ENCODE measurements at regions not wholly inside any gene's neighbourhood (a gene's known extent, or its start where the extent isn't known, plus 50 kb on each side); places are given as distances from the start of the nearest gene placed in this dataset.
A peak's percentile ranks its signal among the peaks of the same experiment; 100 is the strongest.

GRCh38 chr6:43990627-43991619 is 136.3 kb downstream of the MRPL14 start:
- no peak for DNase-seq (ENCODE audit: low read depth, low spot score)
- no peak for ATAC-seq
- intact Hi-C loops (cut with micrococcal nuclease; ENCODE audit: unreplicated experiment) (no loop called here), in situ Hi-C loops (cut with HindIII; ENCODE audit: low pct_unique_long_range_greater_than_20kb, low sequenced_read_pairs) (no loop called here)
- BruUV-seq (replicated peaks) = no TSS peak
- Histone ChIP-seq H3K27me3 (ENCODE audit: control insufficient read depth, insufficient read depth, low read length) (no peaks in the 10 kb centered on the region), H3K4me1 (ENCODE audit: control insufficient read depth, insufficient read depth, low read length) (no peaks in the 10 kb centered on the region; the same call in 1 of the 2 replicates), H3K4me3 (ENCODE audit: low read depth in 2 of 2, low read length in 2 of 2) (no peak overlapping the region), H3K9me3 (ENCODE audit: control insufficient read depth, insufficient read depth, low read depth, low read length) (no peaks in the 10 kb centered on the region), H3K27ac (ENCODE audit: low read length) (no peak overlapping the region), H3K36me3 (ENCODE audit: control insufficient read depth, insufficient read depth, low read length) (no peaks in the 10 kb centered on the region)
- CTCF ChIA-PET = no interaction called here
- POLR2A ChIA-PET = no interaction called here
- TF ChIP-seq CTCF (IDR thresholded peaks at IDR 0.05) (no peak), TCF7L2 (IDR thresholded peaks at IDR 0.05; ENCODE audit: low read depth, low read length) (no peak), POLR2AphosphoS5 (IDR thresholded peaks at IDR 0.05; ENCODE audit: low read depth, low read length) (no peak), SIN3A (IDR thresholded peaks at IDR 0.05; ENCODE audit: borderline replicate concordance, insufficient read depth, low read depth, low read length) (no peak), REST (IDR thresholded peaks at IDR 0.05; ENCODE audit: insufficient read depth in 1 of 2, low read depth in 2 of 2, low read length in 1 of 2) (no peak)

GRCh38 chr6:43990275-43990626 is 137.0 kb downstream of the MRPL14 start:
- CTCF ChIA-PET = no interaction called here
- no peaks in the 10 kb centered on the region for H3K36me3 ChIP-seq (ENCODE audit: control insufficient read depth, insufficient read depth, low read length)
- H3K4me1 ChIP-seq (ENCODE audit: control insufficient read depth, insufficient read depth, low read length) = no peaks in the 10 kb centered on the region; the same call in 1 of the 2 replicates
- no peak for DNase-seq (ENCODE audit: low read depth, low spot score)
- ATAC-seq = peak; percentile 54; the same call in 1 of the 2 replicates
- TF ChIP-seq TCF7L2 (IDR thresholded peaks at IDR 0.05; ENCODE audit: low read depth, low read length) = no peak
- TF ChIP-seq REST (IDR thresholded peaks at IDR 0.05; ENCODE audit: insufficient read depth in 1 of 2, low read depth in 2 of 2, low read length in 1 of 2) = no peak
- no peak for TF ChIP-seq SIN3A (IDR thresholded peaks at IDR 0.05; ENCODE audit: borderline replicate concordance, insufficient read depth, low read depth, low read length)
- TF ChIP-seq CTCF (IDR thresholded peaks at IDR 0.05) = no peak
- TF ChIP-seq POLR2AphosphoS5 (IDR thresholded peaks at IDR 0.05; ENCODE audit: low read depth, low read length) = no peak
- in situ Hi-C loops (cut with HindIII; ENCODE audit: low pct_unique_long_range_greater_than_20kb, low sequenced_read_pairs) (no loop called here), intact Hi-C loops (cut with micrococcal nuclease; ENCODE audit: unreplicated experiment) (no loop called here)
- BruUV-seq (replicated peaks) = no TSS peak
- no peak overlapping the region for H3K4me3 ChIP-seq (ENCODE audit: low read depth in 2 of 2, low read length in 2 of 2)
- no peaks in the 10 kb centered on the region for H3K9me3 ChIP-seq (ENCODE audit: control insufficient read depth, insufficient read depth, low read depth, low read length)
- H3K27me3 ChIP-seq (ENCODE audit: control insufficient read depth, insufficient read depth, low read length) = no peaks in the 10 kb centered on the region
- H3K27ac ChIP-seq (ENCODE audit: low read length) = no peak overlapping the region
- POLR2A ChIA-PET = no interaction called here

Measured in Panc1 (cell line).